Embryonic facial prominence (tissue), 1 donor: ENCODE measurements at regions not wholly inside any gene's neighbourhood (a gene's known extent, or its start where the extent isn't known, plus 50 kb on each side); places are given as distances from the start of the nearest gene placed in this dataset.
"Not testable (repeated sequence)": the region's sequence is repeated elsewhere in the genome, so short reads cannot be mapped to it uniquely, and the experiment has no call there.

ENCODE experiments used
- DNase-seq: peaks from one replicate; pipeline ENCODE4 v3.0.0-alpha.2; 2016; ENCODE audit errors: extremely low spot score

DNA sequence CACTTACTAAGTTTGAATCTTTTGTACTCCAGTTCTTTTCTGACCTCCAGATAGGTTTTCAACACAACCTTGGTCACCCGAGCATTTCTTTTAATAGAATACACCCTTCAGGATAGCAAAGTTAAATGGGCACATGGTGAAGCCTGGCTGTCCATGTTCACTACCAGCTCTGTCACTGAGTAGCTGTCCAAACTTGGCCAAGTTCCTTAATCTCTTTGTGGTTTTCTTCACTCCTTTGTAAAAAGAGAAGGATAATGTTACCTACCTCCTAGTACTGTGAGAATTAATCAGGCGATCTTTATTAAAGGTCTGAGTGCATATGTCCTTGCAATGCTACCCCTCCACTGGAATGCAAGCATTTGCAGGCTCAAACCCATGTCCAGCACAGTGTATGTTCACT lies 128.1 kb upstream of the PTPRZ1 start:
- DNase-seq, result no peak

GRCh38 chr7:121744319-121744718 lies 128.6 kb upstream of the PTPRZ1 start:
- DNase-seq, result no peak

DNA sequence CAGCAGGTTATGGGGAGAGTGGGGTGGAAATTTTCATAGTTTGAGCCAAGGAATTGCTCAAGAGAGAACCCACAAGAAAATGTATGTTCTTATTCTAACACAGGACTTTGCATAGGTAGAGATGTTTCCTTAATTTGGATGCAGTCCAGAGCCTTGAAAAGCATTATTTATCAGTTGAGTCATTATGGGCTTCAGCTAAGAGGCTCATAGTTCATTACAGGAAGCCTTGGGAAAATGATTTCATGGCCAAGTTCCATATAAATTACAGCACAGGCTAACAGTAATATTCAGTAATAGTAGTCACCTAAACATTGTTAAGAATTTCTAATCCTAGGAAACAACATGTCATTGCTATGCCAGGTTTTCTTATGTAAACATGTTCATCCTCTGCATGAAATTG lies 131.1 kb upstream of the PTPRZ1 start:
- no peak for DNase-seq

GRCh38 chr7:121739465-121739864 lies 133.5 kb upstream of the PTPRZ1 start:
- DNase-seq, result no peak

DNA sequence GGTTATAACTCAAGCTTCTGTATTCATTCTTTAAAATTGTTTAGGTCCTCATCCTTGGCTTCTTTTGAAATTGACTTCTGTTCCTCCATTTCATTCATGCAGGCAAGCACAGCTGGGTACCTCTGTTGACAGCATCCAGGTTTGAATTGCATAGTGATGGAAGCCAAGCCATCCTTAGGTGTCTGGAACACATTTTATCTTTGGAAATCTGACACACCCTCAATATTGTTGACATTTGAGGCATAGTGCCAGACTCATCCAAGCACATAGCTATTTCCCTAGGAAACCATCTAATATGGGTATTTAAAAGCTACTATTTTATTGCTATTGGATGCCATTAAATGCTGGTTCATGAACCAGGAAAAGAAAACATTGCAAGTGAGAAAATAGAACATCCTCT lies 142.1 kb upstream of the PTPRZ1 start:
- no peak for DNase-seq

DNA sequence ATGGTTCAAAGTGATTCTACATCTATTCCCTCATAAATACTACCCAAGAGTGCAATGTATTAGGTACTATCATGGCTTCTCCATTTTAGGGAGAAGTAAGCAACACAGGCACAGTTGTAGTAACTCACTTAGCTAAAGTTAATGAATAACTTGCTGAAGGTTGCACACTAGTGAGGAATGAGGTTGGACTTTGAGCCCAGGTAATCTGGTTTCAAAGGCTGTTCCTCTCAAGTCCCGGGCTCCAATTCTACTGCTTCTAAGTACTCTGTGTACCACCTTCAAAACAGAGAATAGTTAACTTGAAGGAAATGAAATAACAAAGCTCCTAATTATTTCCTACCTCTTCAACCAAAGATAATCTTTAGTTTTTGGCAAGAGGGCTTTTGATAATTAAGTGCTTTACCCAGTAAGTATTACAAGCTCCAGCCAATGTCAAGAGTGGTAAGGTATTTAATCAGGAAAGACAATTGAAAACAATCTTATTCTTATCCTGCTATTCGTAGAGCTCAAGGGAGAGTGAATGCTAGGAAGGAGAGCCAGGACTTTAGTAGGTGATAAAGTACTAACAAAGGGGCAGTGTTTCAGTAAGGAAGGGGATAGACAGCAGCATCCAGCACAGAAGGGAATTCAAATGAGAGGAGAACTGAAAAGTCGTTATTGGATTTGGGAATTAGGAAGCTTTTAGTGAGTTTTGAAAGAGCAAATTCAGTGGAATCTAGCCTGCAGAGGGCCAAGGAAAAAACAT lies 158.2 kb upstream of the PTPRZ1 start:
- no peak for DNase-seq

DNA sequence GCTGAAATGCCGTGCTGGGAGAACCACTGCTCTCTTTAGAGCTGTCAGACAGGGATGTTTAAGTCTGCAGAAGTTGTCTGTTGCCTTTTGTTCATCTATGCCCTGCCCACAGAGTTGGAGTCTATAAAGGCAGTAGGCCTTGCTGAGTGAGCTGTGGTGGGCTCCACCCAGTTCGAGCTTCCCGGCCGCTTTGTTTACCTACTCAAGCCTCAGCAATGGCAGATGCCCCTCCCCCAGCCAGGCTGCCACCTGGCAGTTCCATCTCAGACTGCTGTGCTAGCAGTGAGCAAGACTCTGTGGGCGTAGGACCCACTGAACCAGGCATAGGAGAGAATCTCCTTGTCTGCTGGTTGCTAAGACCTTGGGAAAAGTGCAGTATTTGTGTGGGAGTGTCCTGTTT lies 160.0 kb upstream of the PTPRZ1 start:
- not testable (repeated sequence) for DNase-seq

GRCh38 chr7:121697731-121698316 lies 175.1 kb upstream of the PTPRZ1 start:
- no peak for DNase-seq

DNA sequence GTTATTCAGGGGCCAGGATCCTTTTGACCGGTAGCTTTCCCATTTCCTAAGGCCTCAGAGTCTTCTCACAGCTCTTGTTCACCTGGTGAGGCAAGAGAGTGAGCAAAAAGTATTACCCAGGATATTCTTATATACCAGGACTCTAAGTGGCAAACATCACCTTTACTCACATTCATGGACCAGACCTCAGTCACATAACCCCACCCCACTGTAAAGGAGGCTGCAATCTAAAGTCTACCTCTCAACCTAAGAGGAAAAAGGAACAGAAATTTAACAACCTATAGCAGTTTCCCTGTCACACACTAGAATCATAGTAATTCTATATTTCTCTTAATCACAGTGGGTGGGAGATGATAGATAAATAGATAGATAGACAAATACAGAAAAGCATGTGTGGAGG lies 176.0 kb upstream of the PTPRZ1 start:
- DNase-seq, result no peak

DNA sequence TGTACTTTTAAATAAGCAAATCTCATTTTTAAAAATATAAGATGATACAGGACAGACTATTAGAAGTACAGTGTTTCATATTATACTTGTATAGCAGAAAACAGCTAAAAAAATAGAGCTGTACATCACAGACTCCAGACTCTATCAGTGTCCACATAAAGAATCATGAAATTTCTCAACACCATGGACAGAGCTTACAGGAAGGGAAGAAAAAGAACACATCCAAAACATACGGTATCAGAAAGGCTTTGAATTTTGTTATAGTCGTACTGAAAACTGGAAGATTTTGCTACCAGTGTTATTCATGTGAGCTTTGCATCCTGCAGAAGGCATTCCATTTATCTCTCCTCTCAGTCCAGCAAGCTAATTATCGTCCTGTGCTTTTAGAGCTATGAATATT lies 183.2 kb upstream of the PTPRZ1 start:
- no peak for DNase-seq

- DNase-seq, result no peak
These were observed 191.3 kb upstream of the PTPRZ1 start for GRCh38 chr7:121681700-121682099.

GRCh38 chr7:121676168-121676567 lies 196.8 kb upstream of the PTPRZ1 start:
- DNase-seq, result no peak

- not testable (repeated sequence) for DNase-seq
These were observed 198.5 kb upstream of the PTPRZ1 start for GRCh38 chr7:121674455-121674854.

GRCh38 chr7:121669144-121669543 lies 203.8 kb upstream of the PTPRZ1 start:
- no peak for DNase-seq

DNA sequence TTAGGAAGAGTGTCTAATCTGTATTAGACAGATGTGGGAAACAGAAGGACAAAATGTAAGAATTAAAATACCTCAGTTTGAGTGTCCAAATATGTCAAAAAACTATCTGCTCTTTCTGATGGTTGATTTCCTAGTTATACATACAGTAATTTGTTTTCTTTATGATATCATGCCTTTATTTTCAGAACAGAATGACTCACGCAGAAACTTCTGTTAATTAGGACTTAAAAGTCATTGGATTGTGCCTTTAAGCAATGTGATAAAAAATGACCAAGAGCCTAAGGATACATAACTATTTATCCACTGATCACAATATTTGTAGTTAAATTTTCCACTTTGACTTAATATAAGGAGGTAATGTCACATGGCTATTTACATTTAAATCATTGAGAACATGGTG lies 206.7 kb upstream of the PTPRZ1 start:
- DNase-seq, result no peak

GRCh38 chr7:121643320-121643719 lies 229.6 kb upstream of the PTPRZ1 start:
- no peak for DNase-seq

DNA sequence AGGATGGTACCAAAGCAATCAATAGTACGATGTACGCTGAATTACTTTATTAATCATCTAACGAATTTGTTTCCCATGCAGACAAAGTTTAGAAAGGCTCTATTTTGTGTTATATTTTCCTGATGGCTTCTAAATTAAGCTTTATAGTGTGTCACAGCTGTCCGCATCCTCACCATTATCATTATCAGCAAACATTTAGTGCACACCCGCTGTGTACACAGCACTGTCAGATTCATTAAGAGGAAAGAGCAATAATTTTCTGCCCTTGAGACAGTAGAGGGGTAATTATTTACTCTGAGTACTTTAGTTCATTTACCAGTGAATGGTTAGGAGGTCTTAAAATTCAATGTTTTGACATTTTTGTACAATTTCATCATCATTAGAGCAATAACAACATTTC lies 233.3 kb upstream of the PTPRZ1 start:
- no peak for DNase-seq

- DNase-seq, result no peak
These were observed 234.7 kb upstream of the PTPRZ1 start for GRCh38 chr7:121638286-121638685.

GRCh38 chr7:121634356-121634755 lies 238.2 kb upstream of the FAM3C start:
- no peak for DNase-seq

- no peak for DNase-seq
These were observed 237.1 kb upstream of the FAM3C start for GRCh38 chr7:121633186-121633585.

GRCh38 chr7:121624958-121625357 lies 228.8 kb upstream of the FAM3C start:
- DNase-seq, result no peak

DNA sequence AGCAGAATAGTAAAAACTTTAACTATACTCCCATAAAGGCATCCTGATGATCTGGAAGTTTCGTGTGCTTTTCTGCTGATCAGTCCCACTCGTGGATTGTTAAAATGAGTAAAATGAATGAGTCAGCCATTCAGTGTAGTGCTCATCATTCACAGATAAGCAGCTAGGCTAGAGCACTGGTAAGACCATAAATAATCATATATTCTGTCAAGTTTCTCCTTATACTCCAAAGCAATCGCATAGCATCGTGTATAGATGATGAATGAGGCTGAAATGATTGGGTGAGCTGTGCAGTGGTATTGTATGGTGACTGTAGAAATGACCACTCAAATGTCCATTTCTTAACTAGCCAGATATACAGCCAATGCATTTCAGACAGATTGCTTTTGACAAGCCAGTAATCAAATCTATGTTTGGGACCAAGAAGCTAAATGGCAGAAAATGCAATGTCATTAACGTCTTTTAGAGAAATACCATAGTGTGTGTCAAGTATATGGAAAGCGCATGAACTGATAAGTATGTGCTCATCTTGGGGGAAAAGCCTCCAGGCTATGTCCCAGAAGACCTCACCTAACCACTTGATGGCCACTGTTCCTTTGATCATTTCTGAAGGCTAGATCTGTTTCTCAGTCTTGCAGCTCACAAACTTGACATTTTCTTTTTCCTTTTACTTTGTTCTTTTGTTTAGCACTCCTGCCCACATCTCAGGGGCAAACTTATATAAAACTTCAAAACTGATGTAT lies 227.2 kb upstream of the FAM3C start:
- DNase-seq, result no peak

- no peak for DNase-seq
These were observed 225.8 kb upstream of the FAM3C start for GRCh38 chr7:121621937-121622336.
